CD4-positive, alpha-beta memory T cell (primary cell): ENCODE measurements at regions not wholly inside any gene's neighbourhood (a gene's known extent, or its start where the extent isn't known, plus 50 kb on each side); places are given as distances from the start of the nearest gene placed in this dataset.

Experiments
- CTCF ChIA-PET: fragments of 350-600 bp; sonication (Branson Sonifier 250); formaldehyde crosslinking; loops from one replicate; lab custom pipeline; 2021; ENCODE audit warnings: inconsistent platforms; ENCODE audit not compliant: partially characterized antibody; lab: Charles Lee
- POLR2A ChIA-PET: fragments of 350-600 bp; sonication (Branson Sonifier 250); formaldehyde crosslinking; loops from one replicate; lab custom pipeline; 2021; ENCODE audit not compliant: partially characterized antibody; lab: Charles Lee
- DNase-seq, 5 donors: peaks; one replicate each; pipeline versions ENCODE4 v3.0.0 to v3.0.0-alpha.2; 2020 to 2022; ENCODE audit warnings: mixed read lengths in 1 of 5
- H3K27ac ChIP-seq: one replicate; pipeline ENCODE4 v1.7.0; 2013; ENCODE audit warnings: low read depth, low read length
- H3K27me3 ChIP-seq: 2 replicates; pipeline ENCODE4 v1.7.0; 2013; ENCODE audit warnings: mild to moderate bottlenecking, low read length, moderate library complexity; ENCODE audit not compliant: insufficient read depth
- H3K36me3 ChIP-seq: 2 replicates; pipeline ENCODE4 v1.7.0; 2013; ENCODE audit warnings: mild to moderate bottlenecking, low read length, moderate library complexity; ENCODE audit not compliant: insufficient read depth
- H3K4me1 ChIP-seq: 2 replicates; pipeline ENCODE4 v1.7.0; 2013; ENCODE audit warnings: mild to moderate bottlenecking, low read length, moderate library complexity; ENCODE audit not compliant: insufficient read depth
- H3K4me3 ChIP-seq, 2 donors: one replicate each; pipeline ENCODE4 v1.7.0; 2013; ENCODE audit warnings: low read length in 2 of 2, mild to moderate bottlenecking in 1 of 2
- H3K9me3 ChIP-seq, 2 donors: one replicate each; pipeline ENCODE4 v1.7.0; 2013; ENCODE audit warnings: low read length in 2 of 2, control low read depth in 1 of 2; ENCODE audit not compliant: control insufficient read depth in 1 of 2
- H3K27ac Mint-ChIP-seq, 7 donors: one replicate each; pipeline ENCODE4 v1.8.0; 2020 to 2021; ENCODE audit warnings: mixed read lengths in 7 of 7, mild to moderate bottlenecking in 6 of 7, inconsistent platforms in 3 of 7, moderate library complexity in 3 of 7
- H3K27me3 Mint-ChIP-seq, 2 donors: one replicate each; pipeline ENCODE4 v1.8.0; 2020 to 2021; ENCODE audit warnings: mixed read lengths in 2 of 2
- H3K36me3 Mint-ChIP-seq, 2 donors: one replicate each; pipeline ENCODE4 v1.8.0; 2020 to 2021; ENCODE audit warnings: mixed read lengths in 2 of 2, inconsistent platforms in 1 of 2, mild to moderate bottlenecking in 1 of 2
- H3K4me1 Mint-ChIP-seq, 4 donors: one replicate each; pipeline ENCODE4 v1.8.0; 2020 to 2021; ENCODE audit warnings: mixed read lengths in 4 of 4, mild to moderate bottlenecking in 1 of 4
- H3K4me3 Mint-ChIP-seq, 8 donors: one replicate each; pipeline ENCODE4 v1.8.0; 2020 to 2021; ENCODE audit warnings: mixed read lengths in 8 of 8, mild to moderate bottlenecking in 7 of 8, moderate library complexity in 6 of 8, inconsistent platforms in 3 of 8
- H3K9me3 Mint-ChIP-seq, 8 donors: one replicate each; pipeline ENCODE4 v1.8.0; 2020 to 2021; ENCODE audit warnings: mixed read lengths in 8 of 8, mild to moderate bottlenecking in 5 of 8, inconsistent platforms in 3 of 8, moderate library complexity in 1 of 8
- intact Hi-C: fragments of 100-400 bp; cut with micrococcal nuclease; formaldehyde crosslinking; loops from one replicate; pipeline ENCODE4 v1.15.1; 2023

- H3K4me3 ChIP-seq: peak overlapping the region; percentile 23 to 68
- Mint-ChIP-seq H3K36me3 (peaks cover 0 to 3% of the 10 kb centered on the region in 2 donors), H3K9me3 (no peaks in the 10 kb centered on the region), H3K27ac (peak overlapping the region in 1 of 7 donors; percentile 94), H3K4me1 (peaks cover 11 to 55% (median 44%) of the 10 kb centered on the region in 4 donors), H3K4me3 (peak overlapping the region in 2 of 8 donors; percentile 75 to 89), H3K27me3 (no peaks in the 10 kb centered on the region)
- H3K27me3 ChIP-seq: no peaks in the 10 kb centered on the region
- no peaks in the 10 kb centered on the region for H3K9me3 ChIP-seq
- H3K36me3 ChIP-seq: no peaks in the 10 kb centered on the region
- peak; percentile 39 to 55 (median 42) for DNase-seq
- H3K4me1 ChIP-seq: peaks cover 53% of the 10 kb centered on the region
- intact Hi-C loops: loop anchor here (1.0 to 5.0 kb wide), 2 partner anchors 35 to 46 kb away; no protein-coding TSS in a partner anchor
- H3K27ac ChIP-seq: peak overlapping the region; percentile 69
- ChIA-PET POLR2A (interaction anchor here (1.0 to 3.0 kb wide), 5 partner anchors 13 to 35 kb away, joined by 6 to 41 read pairs (median 19); no protein-coding TSS in a partner anchor), CTCF (interaction anchor here (2.4 kb wide), 1 partner anchor 35 kb away, joined by 11 read pairs; no protein-coding TSS in a partner anchor)
Measured at GRCh38 chr22:46070803-46071450, 79.4 kb upstream of the PPARA start.

DNA sequence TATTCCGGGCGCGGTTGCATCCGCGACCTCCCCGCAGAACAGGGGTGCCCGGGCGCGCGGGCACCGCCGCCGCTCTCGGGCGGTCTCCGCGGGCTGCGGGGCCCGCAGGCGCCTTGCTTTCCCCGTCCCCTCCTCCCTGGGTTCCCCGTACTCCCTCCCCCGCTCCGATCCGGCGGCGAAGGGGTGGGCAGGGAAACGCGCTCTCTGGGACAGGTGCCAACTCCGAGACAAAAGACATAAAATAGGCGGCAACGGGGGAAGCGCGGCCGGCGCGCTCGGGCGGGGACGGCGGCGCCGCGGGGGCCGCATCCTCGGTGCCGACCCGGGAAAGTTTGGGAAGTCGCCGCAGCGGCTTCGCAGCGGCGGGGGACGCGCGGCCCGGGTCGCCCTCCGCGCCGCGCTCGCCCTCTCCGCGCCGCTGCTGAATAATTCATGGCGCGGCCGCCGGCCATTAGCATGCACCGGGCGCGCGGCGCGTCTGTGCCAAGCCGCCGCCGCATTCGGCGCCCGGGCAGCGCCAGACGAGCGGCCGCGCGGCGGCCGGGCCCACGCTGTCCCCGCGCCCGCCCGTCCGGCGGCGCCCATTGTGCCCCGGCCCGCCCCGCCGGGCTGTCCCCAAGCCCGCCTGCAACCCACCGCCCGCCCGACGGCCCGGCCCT, 78.7 kb upstream of the PPARA start:
- peak overlapping the region in 1 of 2 donors; percentile 66 for H3K4me3 ChIP-seq
- H3K9me3 ChIP-seq: no peaks in the 10 kb centered on the region
- POLR2A ChIA-PET: interaction anchor here (1.0 to 3.0 kb wide), 4 partner anchors 13 to 35 kb away, joined by 3 to 41 read pairs (median 24); no protein-coding TSS in a partner anchor
- H3K4me1 ChIP-seq: peaks cover 56% of the 10 kb centered on the region
- H3K27me3 Mint-ChIP-seq: no peaks in the 10 kb centered on the region
- H3K9me3 Mint-ChIP-seq: no peaks in the 10 kb centered on the region
- H3K4me3 Mint-ChIP-seq: peak overlapping the region; percentile 76 to 90 (median 82)
- peak overlapping the region in 4 of 7 donors; percentile 70 to 80 (median 75) for H3K27ac Mint-ChIP-seq
- peaks cover 10 to 58% (median 46%) of the 10 kb centered on the region in 4 donors for H3K4me1 Mint-ChIP-seq
- DNase-seq: peak; percentile 44 to 75 (median 50)
- CTCF ChIA-PET: no interaction called here
- H3K36me3 ChIP-seq: no peaks in the 10 kb centered on the region
- intact Hi-C loops: loop anchor here (1.0 to 5.0 kb wide), 3 partner anchors 35 to 58 kb away; no protein-coding TSS in a partner anchor
- peaks cover 0 to 4% of the 10 kb centered on the region in 2 donors for H3K36me3 Mint-ChIP-seq
- H3K27me3 ChIP-seq: no peaks in the 10 kb centered on the region
- peak overlapping the region; percentile 31 for H3K27ac ChIP-seq

DNA sequence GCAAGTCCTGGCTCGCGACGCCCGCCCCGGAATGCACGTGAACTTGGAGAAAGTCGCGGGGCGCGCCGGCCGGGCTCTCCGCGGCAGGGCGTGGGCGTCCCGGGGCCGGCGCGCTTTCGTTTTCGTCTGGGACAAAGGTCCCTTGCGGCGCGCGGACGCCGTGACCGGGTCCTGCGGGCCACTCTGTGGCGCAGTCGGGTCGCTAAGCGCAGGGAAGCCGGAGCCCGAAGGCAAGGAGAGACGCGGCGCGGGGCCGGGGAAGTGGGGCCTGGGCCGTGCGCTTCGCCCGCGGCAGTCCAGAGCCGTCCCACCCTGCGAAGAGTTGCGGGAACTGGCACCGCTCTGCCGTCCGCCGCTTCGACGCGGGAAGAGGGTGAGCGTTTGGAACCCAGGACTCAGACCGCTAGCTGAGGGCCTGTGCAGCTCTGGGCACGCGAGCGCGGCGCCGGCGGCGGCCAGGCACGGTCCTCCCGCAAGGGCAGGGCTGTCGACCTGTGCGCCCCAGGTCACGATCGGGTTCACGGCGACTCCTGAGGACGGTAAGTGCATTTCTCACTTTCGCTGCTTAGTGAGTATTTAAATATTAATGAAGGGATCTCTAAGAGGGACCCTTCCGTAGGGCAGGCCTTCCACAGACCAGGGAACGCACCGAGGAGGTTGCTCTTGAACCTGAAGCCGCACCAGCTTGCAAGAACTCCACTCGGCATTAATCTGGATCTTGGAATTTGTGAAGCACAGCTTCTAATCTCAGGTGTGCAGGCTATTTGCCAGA, 78.0 kb upstream of the PPARA start:
- Histone ChIP-seq H3K27me3 (no peaks in the 10 kb centered on the region), H3K36me3 (no peaks in the 10 kb centered on the region), H3K27ac (peak overlapping the region; percentile 39), H3K4me1 (peaks cover 56% of the 10 kb centered on the region), H3K9me3 (no peaks in the 10 kb centered on the region), H3K4me3 (peak overlapping the region in 1 of 2 donors; percentile 66)
- DNase-seq: peak in 2 of 5 donors; percentile 23 to 26
- ChIA-PET CTCF (interaction anchor here (1.1 to 2.3 kb wide), 2 partner anchors 35 to 66 kb away, joined by 3 to 8 read pairs; no protein-coding TSS in a partner anchor), POLR2A (interaction anchor here (1.0 to 3.5 kb wide), 4 partner anchors 18 to 59 kb away, joined by 3 to 24 read pairs (median 7); no protein-coding TSS in a partner anchor)
- H3K27ac Mint-ChIP-seq: peak overlapping the region in 5 of 7 donors; percentile 24 to 69 (median 52)
- no peaks in the 10 kb centered on the region for H3K27me3 Mint-ChIP-seq
- peaks cover 9 to 58% (median 41%) of the 10 kb centered on the region in 4 donors for H3K4me1 Mint-ChIP-seq
- peak overlapping the region; percentile 69 to 83 (median 79) for H3K4me3 Mint-ChIP-seq
- intact Hi-C loops: loop anchor here (1.0 to 5.0 kb wide), 2 partner anchors 45 to 59 kb away; no protein-coding TSS in a partner anchor
- peaks cover 0 to 4% of the 10 kb centered on the region in 2 donors for H3K36me3 Mint-ChIP-seq
- H3K9me3 Mint-ChIP-seq: no peaks in the 10 kb centered on the region

GRCh38 chr22:46072981-46073682, 77.2 kb upstream of the PPARA start:
- peak overlapping the region; percentile 68 to 83 (median 74) for H3K4me3 Mint-ChIP-seq
- Histone ChIP-seq H3K4me3 (no peak overlapping the region), H3K4me1 (peaks cover 50% of the 10 kb centered on the region), H3K36me3 (no peaks in the 10 kb centered on the region), H3K9me3 (no peaks in the 10 kb centered on the region), H3K27ac (no peak overlapping the region), H3K27me3 (no peaks in the 10 kb centered on the region)
- H3K9me3 Mint-ChIP-seq: no peaks in the 10 kb centered on the region
- no peak for DNase-seq
- H3K36me3 Mint-ChIP-seq: peaks cover 0 to 6% of the 10 kb centered on the region in 2 donors
- peak overlapping the region in 3 of 7 donors; percentile 11 to 69 (median 51) for H3K27ac Mint-ChIP-seq
- ChIA-PET CTCF (interaction anchor here (1.1 to 2.3 kb wide), 2 partner anchors 36 to 67 kb away, joined by 3 to 8 read pairs; no protein-coding TSS in a partner anchor), POLR2A (interaction anchor here (1.0 to 3.5 kb wide), 4 partner anchors 19 to 59 kb away, joined by 3 to 24 read pairs (median 7); no protein-coding TSS in a partner anchor)
- intact Hi-C loops: loop anchor here (1.0 to 5.0 kb wide), 2 partner anchors 44 to 60 kb away; no protein-coding TSS in a partner anchor
- H3K27me3 Mint-ChIP-seq: no peaks in the 10 kb centered on the region
- peaks cover 9 to 60% (median 44%) of the 10 kb centered on the region in 4 donors for H3K4me1 Mint-ChIP-seq

DNA sequence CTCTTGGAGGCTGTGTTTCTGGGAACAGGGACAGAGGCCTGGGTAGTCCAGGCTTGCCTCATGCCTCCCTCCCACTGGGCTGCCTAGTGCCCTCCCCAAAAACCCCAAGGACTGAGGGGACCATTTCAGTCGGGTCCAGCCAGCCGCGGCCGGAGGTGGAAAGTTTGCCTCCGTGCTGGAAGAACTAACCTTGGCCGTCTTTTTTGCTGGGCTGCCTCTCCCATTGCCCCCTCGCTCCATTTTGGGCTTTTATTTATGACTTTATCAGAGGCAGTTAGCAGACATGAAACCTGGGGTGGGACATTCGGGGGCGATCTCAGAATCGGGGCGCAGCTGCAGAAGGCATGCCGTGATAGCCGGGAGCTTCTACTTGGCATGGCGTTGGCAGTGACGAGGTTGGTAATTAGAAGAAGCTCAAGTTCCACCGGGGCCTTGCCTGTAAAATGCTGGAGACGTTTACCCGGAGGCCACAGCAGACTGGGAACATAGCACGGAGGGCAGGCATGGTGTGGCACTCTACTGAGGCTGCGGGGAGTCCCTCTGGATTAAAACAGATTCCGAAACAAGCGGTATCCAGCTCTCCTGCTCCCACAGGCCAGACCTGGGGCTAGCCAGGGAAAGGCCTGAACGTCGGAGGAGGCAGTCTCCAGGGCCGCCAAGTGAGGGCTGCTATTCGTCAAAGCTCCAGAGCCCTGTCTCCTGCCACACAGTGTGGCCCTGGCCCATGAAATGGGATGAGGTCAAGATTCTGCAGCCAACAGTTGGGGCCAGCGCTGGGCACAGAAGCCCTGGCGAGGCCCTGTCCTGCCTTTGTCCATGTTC, 76.4 kb upstream of the PPARA start:
- peaks cover 0 to 6% of the 10 kb centered on the region in 2 donors for H3K36me3 Mint-ChIP-seq
- H3K27ac ChIP-seq: no peak overlapping the region
- CTCF ChIA-PET: interaction anchor here (1.1 to 2.3 kb wide), 2 partner anchors 37 to 68 kb away, joined by 3 to 8 read pairs; no protein-coding TSS in a partner anchor
- peak overlapping the region; percentile 31 to 76 (median 48) for H3K4me3 Mint-ChIP-seq
- POLR2A ChIA-PET: interaction anchor here (1.3 to 3.5 kb wide), 3 partner anchors 20 to 60 kb away, joined by 3 to 24 read pairs (median 11); no protein-coding TSS in a partner anchor
- H3K36me3 ChIP-seq: no peaks in the 10 kb centered on the region
- intact Hi-C loops: loop anchor here (5.0 kb wide), 1 partner anchor 43 kb away; no protein-coding TSS in a partner anchor
- DNase-seq: no peak
- H3K9me3 ChIP-seq: no peaks in the 10 kb centered on the region
- peaks cover 42% of the 10 kb centered on the region for H3K4me1 ChIP-seq
- no peaks in the 10 kb centered on the region for H3K27me3 Mint-ChIP-seq
- no peaks in the 10 kb centered on the region for H3K9me3 Mint-ChIP-seq
- H3K4me3 ChIP-seq: no peak overlapping the region
- peaks cover 8 to 56% (median 40%) of the 10 kb centered on the region in 4 donors for H3K4me1 Mint-ChIP-seq
- peak overlapping the region in 3 of 7 donors; percentile 8 to 59 (median 47) for H3K27ac Mint-ChIP-seq
- no peaks in the 10 kb centered on the region for H3K27me3 ChIP-seq
